Activated CD4-positive, alpha-beta T cell treated with anti-CD3 and anti-CD28 coated beads, Interleukin-2, amount 50 U/mL, for 24 hours (primary cell): ENCODE measurements at regions not wholly inside any gene's neighbourhood (a gene's known extent, or its start where the extent isn't known, plus 50 kb on each side); places are given as distances from the start of the nearest gene placed in this dataset.

Experiments used
- DNase-seq, 2 donors: peaks; one replicate each; pipeline ENCODE4 v3.0.0-alpha.2; 2020; ENCODE audit warnings: low read depth in 1 of 2, low spot score in 1 of 2

DNA sequence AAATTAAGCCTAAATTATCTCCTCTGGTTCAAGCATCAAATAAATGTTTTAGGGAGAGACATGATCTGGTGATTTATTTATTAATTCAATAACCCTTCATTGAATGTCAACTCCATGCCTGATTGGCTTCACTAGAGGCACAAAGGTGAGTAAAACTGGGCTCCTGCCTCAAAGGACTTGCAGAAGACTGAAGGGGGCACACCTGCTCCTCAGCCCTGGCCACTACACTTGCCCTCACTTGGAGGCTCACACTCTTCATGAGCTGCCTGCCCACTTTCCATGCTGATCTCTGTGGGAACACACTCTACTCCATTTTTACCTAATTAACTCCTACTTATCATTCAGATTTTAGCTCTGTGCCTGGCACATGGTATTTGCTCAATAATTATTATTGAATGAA is 84.4 kb upstream of the KCNMB2 start:
- DNase-seq, result no peak

- no peak for DNase-seq
These were observed 81.5 kb upstream of the KCNMB2 start for GRCh38 chr3:178454726-178455125.

DNA sequence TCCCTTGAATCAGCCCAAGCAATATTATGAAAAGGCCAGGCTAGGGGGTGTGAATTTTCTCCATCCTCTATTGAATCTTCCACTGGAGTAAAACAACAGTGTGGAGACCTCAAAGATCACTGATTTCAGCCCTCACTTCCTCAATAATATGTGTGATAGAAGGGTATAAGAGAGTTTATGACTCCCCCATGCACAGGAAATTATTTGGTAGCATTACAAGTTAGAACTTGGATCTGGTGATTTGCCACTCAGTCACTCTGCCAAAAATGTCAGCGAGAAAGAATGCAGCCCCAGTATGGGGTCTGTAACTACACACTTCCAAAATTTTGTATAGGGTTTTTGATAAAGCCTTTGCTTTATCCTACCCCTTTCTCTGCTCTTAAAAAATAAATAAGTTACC is 81.0 kb upstream of the KCNMB2 start:
- DNase-seq, result no peak

- DNase-seq, result no peak
These were observed 80.3 kb upstream of the KCNMB2 start for GRCh38 chr3:178455946-178456345.

GRCh38 chr3:178456621-178457285 is 79.5 kb upstream of the KCNMB2 start:
- no peak for DNase-seq

- no peak for DNase-seq
These were observed 78.7 kb upstream of the KCNMB2 start for GRCh38 chr3:178457511-178457910.

DNA sequence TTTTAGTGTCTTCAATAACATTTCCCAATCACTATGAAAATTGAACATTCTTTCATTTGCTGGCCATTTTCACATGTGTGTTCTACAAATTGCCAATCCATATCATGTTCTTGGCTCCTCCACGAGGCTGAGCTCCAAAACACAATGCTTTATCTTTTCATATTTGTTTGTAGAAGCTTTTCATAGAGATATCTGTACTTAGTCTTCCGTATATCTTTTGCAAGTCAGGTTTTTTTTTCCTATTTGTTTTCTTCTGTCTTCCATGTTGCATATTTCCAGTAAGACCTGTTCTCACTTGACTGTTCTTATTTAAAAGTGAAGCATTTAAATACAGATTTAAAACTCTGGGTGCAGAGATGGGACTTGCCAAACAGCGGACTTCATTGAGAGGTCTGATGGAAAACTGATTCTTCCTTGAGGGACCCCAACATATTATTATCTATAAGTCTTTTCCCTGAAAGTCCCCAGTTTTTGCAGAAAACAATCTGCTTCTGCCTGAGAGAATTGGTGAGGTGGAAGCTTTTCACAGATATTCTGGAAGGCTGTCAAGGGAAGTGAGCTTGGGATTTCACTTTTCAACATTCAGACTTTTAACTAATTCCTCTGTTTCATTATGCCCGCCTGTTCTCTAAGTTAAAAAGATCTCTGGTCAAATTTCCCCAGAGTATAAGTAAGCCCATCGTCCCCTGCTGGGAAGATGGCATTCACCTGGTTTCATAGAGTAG is 77.8 kb upstream of the KCNMB2 start:
- no peak for DNase-seq

GRCh38 chr3:178459038-178459410 is 77.2 kb upstream of the KCNMB2 start:
- DNase-seq, result no peak

DNA sequence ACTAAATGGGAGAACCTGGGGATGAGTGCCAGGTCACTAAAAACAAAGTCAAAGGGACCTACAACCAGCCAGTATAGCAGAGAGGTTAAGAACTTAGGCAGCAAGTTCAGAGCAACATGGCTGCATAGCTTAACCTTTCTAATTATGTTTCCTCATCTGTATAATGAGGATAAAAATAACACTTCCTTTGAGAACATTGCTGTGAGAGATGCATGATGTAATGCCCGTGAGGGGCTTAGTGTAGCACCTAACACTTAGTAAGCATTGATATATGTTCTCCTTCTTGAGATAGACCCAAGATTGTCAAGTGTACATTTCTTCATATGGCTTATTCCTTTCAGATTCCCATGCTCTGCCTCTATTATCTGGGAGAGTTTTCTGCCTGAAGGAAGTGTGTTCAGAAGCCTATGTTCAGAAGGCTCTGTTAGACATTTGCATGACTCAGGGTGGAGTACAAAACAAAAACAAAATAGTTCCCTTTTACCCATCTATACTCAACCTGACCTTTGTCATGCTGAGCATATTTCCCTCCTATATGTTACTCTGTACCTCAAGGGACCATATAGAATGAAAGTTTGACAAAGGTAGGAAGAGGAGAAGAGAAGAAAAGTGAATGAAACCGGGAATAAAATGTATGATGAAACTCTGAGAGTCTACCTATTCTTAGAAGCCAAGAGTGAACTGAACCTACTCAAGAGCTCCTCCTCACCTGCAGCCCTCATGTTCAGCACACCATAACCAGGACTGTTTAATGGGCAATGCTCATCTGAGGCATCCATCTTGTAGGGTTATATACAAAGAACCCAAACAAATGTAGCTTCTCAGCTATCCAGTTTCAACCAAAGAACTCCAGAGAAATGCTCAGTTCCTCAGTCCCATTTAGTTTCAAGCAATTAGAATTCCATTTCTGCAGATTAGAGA is 70.7 kb upstream of the KCNMB2 start:
- DNase-seq, result no peak

DNA sequence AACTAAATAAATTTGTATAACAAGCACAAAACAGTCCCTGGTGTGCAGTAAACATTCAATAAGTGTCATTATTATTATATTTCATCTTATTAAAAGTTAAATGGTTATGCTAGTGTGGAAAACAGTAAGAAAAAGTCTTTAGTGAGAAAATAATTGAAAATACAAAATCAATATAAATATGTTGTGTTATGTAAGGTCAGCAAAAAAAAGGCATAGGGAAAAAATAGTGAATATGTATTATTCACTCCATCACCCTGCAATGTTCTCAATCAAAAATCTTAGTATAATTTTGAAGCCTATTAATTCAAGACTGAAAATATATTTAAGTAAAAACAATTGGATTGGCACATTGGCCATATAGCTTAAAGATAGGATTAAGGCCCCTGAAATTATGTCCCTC is 63.3 kb upstream of the KCNMB2 start:
- DNase-seq, result no peak

- DNase-seq, result no peak
These were observed 61.7 kb upstream of the KCNMB2 start for GRCh38 chr3:178474526-178474925.

- no peak for DNase-seq
These were observed 61.2 kb upstream of the KCNMB2 start for GRCh38 chr3:178475062-178475461.

DNA sequence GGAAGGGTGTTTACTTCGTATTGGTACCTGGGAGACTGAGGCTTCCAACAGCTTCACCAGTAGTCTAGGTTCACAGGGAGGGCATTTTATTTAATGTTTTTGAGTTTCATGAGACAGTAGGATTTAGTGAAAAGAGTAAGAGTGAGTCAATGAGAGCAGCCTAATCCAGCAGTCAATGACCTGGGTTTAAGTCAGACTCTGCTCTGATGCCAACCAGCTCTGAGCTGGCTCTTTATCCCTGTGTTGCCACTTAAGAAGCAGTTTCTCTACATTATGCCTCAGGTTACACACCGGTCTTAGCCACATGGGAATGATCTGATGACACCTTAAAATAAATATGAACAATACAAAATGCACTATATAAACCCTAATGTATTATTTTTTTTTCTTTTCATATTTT is 59.4 kb upstream of the KCNMB2 start:
- no peak for DNase-seq

DNA sequence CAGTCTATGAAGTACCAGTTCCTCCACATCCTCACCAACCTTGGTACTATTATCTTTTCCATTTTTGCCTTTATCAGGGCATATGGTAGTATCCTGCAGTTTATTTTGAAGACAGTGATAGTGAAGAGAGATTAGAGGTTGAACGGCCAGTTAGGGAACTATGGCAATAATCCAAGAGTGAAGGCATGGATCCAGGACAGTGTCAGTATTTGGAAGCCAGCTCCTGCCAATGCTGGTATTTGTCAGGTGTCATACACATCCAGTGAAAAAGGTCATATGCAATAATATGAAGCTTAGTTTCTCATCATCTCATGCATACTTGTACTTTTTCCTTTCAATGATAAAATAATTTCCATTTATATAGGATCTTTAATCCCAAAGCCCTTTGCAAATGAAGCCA is 56.8 kb upstream of the KCNMB2 start:
- no peak for DNase-seq

- no peak for DNase-seq
These were observed 56.4 kb upstream of the KCNMB2 start for GRCh38 chr3:178479860-178480259.

DNA sequence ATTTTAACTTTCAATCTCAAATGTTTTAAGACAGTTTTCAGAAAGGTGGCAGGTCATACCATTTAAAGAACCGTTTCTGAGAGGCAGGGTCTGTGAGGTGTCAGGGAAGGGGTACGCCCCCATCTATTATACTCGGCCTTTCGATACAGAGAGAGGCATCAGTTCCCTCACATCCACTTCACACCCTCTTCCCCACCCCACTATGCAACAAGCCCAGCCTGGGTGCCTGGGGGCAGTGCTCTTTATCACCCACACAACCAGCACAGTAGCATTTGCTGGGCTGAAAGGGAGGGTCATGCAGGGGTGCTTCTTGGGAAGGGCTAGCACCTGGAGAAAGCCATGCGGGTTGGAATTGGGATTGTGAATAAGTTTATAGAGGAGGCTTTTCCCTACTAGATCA is 56.0 kb upstream of the KCNMB2 start:
- no peak for DNase-seq

- DNase-seq, result no peak
These were observed 55.4 kb upstream of the KCNMB2 start for GRCh38 chr3:178480795-178481194.

GRCh38 chr3:178482981-178483380 is 53.3 kb upstream of the KCNMB2 start:
- no peak for DNase-seq

DNA sequence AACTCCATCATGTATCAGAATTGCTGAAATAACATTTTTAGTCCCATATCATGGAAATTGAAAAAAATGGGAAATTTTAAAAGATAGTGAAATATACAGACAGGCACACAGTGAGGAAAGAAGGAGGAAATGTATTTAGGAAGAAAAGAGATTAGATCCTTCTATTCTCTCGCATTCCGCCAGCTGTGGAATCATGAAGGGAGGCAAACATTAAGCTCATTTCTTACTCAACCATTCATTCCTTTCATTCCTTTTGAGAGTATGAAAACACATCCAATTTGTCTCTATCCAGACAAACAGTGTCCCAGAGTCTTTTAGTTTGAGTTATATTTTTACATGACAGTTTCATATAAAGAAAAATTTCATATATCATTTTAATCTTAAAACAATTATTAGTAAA is 52.5 kb upstream of the KCNMB2 start:
- DNase-seq, result no peak

DNA sequence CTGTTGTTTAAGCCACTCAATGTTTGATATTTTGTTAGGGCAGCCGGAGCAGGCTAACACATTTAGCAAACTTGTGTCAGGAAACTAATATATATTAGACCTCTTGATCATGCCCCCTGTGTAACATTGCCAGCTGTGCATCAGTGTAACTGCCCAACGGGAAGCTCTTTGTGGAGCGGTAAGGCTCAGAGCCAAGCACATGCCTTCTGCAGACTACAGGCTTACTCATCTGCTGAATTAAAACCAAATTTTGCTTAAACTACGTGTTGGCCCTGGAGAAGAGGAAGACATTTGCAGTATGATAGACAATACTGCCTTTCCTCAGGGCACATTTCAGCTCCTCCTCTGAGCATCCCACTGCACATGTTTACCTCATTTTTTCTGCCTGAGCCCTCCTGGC is 50.5 kb upstream of the KCNMB2 start:
- DNase-seq, result no peak
